GM21737 (cell line): ENCODE measurements at regions not wholly inside any gene's neighbourhood (a gene's known extent, or its start where the extent isn't known, plus 50 kb on each side); places are given as distances from the start of the nearest gene placed in this dataset.

Experiments
- ATAC-seq: cut with Tn5 transposase; IDR thresholded peaks from one replicate; pipeline ENCODE4 v1.9.1; 2021; ENCODE audit warnings: mild to moderate bottlenecking, moderate library complexity; ENCODE audit not compliant: unreplicated experiment

- ATAC-seq, result no peak
Observed at GRCh38 chr13:99027661-99028425, 50.0 kb upstream of the DOCK9 start.

GRCh38 chr13:99028890-99029289 is 51.0 kb upstream of the DOCK9 start:
- ATAC-seq, result no peak

GRCh38 chr13:99029576-99029975 is 51.7 kb upstream of the DOCK9 start:
- no peak for ATAC-seq

GRCh38 chr13:99030326-99030725 is 52.5 kb upstream of the DOCK9 start:
- ATAC-seq, result no peak

- ATAC-seq, result no peak
Observed at GRCh38 chr13:99031832-99032231, 54.0 kb upstream of the DOCK9 start.

GRCh38 chr13:99033814-99034213 is 56.0 kb upstream of the DOCK9 start:
- ATAC-seq, result no peak

GRCh38 chr13:99034333-99035085 is 56.6 kb upstream of the DOCK9 start:
- ATAC-seq, result no peak

- no peak for ATAC-seq
Observed at GRCh38 chr13:99035715-99036114, 57.9 kb upstream of the DOCK9 start.

GRCh38 chr13:99037756-99038155 is 59.9 kb upstream of the DOCK9 start:
- no peak for ATAC-seq

- ATAC-seq, result no peak
Observed at GRCh38 chr13:99039718-99040280, 61.9 kb upstream of the DOCK9 start.

- no peak for ATAC-seq
Observed at GRCh38 chr13:99040536-99041131, 62.8 kb upstream of the DOCK9 start.

- no peak for ATAC-seq
Observed at GRCh38 chr13:99041337-99041736, 63.5 kb upstream of the DOCK9 start.

GRCh38 chr13:99041788-99042187 is 63.9 kb upstream of the DOCK9 start:
- ATAC-seq, result no peak

- ATAC-seq, result no peak
Observed at GRCh38 chr13:99042521-99043250, 64.8 kb upstream of the DOCK9 start.

GRCh38 chr13:99043831-99044231 is 66.0 kb upstream of the DOCK9 start:
- ATAC-seq, result no peak

GRCh38 chr13:99044764-99045163 is 66.9 kb upstream of the DOCK9 start:
- no peak for ATAC-seq

- ATAC-seq, result no peak
Observed at GRCh38 chr13:99045396-99045795, 67.5 kb upstream of the DOCK9 start.

- no peak for ATAC-seq
Observed at GRCh38 chr13:99046851-99047250, 69.0 kb upstream of the DOCK9 start.

GRCh38 chr13:99050983-99051488 is 73.2 kb upstream of the DOCK9 start:
- ATAC-seq, result no peak

GRCh38 chr13:99051768-99052455 is 74.0 kb upstream of the DOCK9 start:
- no peak for ATAC-seq
